Naive B cell (primary cell): ENCODE measurements at regions not wholly inside any gene's neighbourhood (a gene's known extent, or its start where the extent isn't known, plus 50 kb on each side); places are given as distances from the start of the nearest gene placed in this dataset.
A peak's percentile ranks its signal among the peaks of the same experiment; 100 is the strongest.

Source experiments
- ATAC-seq, 2 donors: fragments of 150-1000 bp; cut with Tn5 transposase; 2 replicates each; pipeline ENCODE4 v1.10.0; 2021; ENCODE audit warnings: low read depth in 2 of 2, mild to moderate bottlenecking in 2 of 2, moderate library complexity in 2 of 2
- DNase-seq: peaks from one replicate; pipeline ENCODE4 v3.0.0; 2022
- H3K27ac Mint-ChIP-seq, 6 donors: one replicate each; pipeline ENCODE4 v1.8.0; 2020 to 2022; ENCODE audit warnings: mild to moderate bottlenecking in 6 of 6, mixed read lengths in 6 of 6, moderate library complexity in 5 of 6, inconsistent platforms in 2 of 6
- H3K27me3 Mint-ChIP-seq, 3 donors: one replicate each; pipeline ENCODE4 v1.8.0; 2021 to 2022; ENCODE audit warnings: mixed read lengths in 3 of 3, mild to moderate bottlenecking in 1 of 3
- H3K36me3 Mint-ChIP-seq, 2 donors: one replicate each; pipeline ENCODE4 v1.8.0; 2020 to 2022; ENCODE audit warnings: mixed read lengths in 2 of 2, inconsistent platforms in 1 of 2, mild to moderate bottlenecking in 1 of 2
- H3K4me1 Mint-ChIP-seq, 3 donors: one replicate each; pipeline ENCODE4 v1.8.0; 2020 to 2022; ENCODE audit warnings: mixed read lengths in 3 of 3, inconsistent platforms in 1 of 3, mild to moderate bottlenecking in 1 of 3, moderate library complexity in 1 of 3
- H3K4me3 Mint-ChIP-seq, 8 donors: one replicate each; pipeline ENCODE4 v1.8.0; 2020 to 2022; ENCODE audit warnings: mild to moderate bottlenecking in 8 of 8, mixed read lengths in 8 of 8, moderate library complexity in 8 of 8, inconsistent platforms in 2 of 8
- H3K9me3 Mint-ChIP-seq, 7 donors: one replicate each; pipeline ENCODE4 v1.8.0; 2020 to 2022; ENCODE audit warnings: mixed read lengths in 7 of 7, mild to moderate bottlenecking in 5 of 7, inconsistent platforms in 2 of 7, moderate library complexity in 1 of 7

DNA sequence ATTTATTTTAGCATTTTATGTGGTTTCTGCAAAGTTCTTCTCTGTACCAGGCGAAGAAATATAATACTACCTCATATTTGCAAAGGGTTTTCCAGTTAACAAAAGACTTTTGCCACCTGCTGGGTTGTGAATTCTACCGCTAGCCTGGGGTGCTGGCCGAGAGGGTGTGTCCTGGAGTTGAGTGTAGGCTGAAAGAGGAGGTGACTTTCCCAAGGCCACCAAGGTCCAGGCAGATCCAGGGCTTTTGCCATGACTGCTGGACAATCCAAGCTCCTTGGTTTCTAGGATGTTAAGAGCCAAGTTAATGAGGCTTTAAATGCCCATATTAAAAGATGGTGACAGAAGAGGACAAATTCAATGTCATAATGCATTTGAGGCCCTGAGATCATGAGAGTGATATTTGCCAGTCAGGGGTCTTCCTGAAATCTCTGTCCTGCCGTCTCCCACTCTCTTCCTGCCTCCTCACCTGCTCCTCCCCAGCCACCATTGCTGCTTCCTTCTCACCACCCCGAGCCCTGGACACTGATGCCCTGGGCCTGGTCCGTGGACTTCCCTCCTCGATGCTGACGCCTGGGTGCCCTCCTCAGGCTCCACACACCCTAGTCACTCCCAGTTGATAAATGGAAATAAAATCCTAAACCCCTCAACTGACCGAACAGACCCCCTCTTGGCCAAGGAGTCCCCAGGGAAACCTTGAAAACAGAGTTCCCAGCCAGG, 825.6 kb downstream of the TBC1D22A start:
- Mint-ChIP-seq H3K4me3 (peak overlapping the region in 1 of 8 donors; percentile 61), H3K27ac (peak overlapping the region in 3 of 6 donors; percentile 55 to 93 (median 57)), H3K36me3 (no peaks in the 10 kb centered on the region), H3K4me1 (no peaks in the 10 kb centered on the region), H3K9me3 (peaks cover 2 to 24% (median 8%) of the 10 kb centered on the region in 7 donors), H3K27me3 (peaks cover 0 to 15% (median 9%) of the 10 kb centered on the region in 3 donors)
- no peak for DNase-seq
- ATAC-seq: no peak

DNA sequence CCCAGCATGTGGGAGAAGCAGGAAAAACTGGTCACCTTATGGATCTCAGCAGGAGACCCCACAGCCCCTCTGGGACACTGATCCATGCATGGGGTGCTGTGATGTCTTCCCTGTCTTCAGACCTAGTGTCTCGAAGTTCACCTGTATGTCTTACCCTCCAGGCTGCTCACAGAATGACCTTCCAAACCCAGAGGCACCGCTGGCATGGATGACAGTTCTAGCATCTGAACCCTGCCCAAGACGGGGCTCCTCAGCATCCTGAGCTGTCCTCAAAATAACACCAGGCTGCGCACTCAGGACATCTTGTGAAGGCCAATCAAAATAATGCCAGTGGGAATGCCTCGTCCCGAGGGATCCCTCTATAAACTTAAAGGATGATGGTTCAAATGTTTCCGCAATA, 824.9 kb downstream of the TBC1D22A start:
- Mint-ChIP-seq H3K4me1 (no peaks in the 10 kb centered on the region), H3K27ac (no peak overlapping the region), H3K27me3 (peaks cover 0 to 15% (median 9%) of the 10 kb centered on the region in 3 donors), H3K9me3 (peaks cover 2 to 26% (median 8%) of the 10 kb centered on the region in 7 donors), H3K4me3 (no peak overlapping the region), H3K36me3 (no peaks in the 10 kb centered on the region)
- DNase-seq (no peak), ATAC-seq (no peak)

DNA sequence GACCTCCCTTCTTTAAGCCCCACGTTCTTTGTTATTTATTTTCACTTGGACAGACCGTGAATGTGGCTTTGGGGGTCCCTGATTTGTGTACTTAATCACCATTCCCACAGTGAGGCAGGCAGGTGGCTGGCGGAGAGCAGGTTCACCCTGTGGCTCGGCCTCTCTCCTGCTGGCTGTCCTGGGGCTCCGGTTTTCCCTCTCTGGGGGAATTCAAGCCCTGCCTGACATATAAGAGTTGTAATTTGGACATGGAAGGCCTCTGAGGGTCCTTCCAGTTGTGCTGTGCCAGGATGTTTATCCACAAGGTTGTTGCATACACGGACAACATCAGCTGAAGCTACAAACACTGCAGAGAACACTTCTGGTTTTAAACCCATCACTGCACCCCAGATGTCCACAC, 824.5 kb downstream of the TBC1D22A start:
- DNase-seq: no peak
- H3K4me3 Mint-ChIP-seq: no peak overlapping the region
- peaks cover 2 to 27% (median 8%) of the 10 kb centered on the region in 7 donors for H3K9me3 Mint-ChIP-seq

DNA sequence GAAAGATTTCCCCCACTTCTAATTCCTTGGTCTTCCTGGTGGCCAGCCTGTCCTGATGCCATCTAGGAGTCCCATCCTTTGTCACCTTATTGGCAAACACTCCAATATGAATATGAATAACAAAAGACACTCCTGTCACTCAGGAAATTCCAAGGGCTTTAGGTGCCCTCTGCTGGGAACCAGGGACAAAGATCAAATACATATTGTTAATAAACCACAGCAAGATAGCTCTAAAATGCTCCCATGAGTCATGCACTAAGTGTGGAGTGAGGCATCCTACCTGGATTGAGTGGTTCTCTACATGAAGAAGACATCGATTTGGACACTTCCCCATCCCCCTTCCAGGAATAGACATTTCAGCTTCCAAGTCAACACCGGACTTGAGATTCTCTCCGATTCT, 823.6 kb downstream of the TBC1D22A start:
- no peak for ATAC-seq
- H3K27ac Mint-ChIP-seq: no peak overlapping the region
- H3K36me3 Mint-ChIP-seq: no peaks in the 10 kb centered on the region
- no peak overlapping the region for H3K4me3 Mint-ChIP-seq
- no peaks in the 10 kb centered on the region for H3K4me1 Mint-ChIP-seq
- H3K9me3 Mint-ChIP-seq: peaks cover 2 to 32% (median 11%) of the 10 kb centered on the region in 7 donors
- DNase-seq: no peak
- peaks cover 0 to 15% (median 9%) of the 10 kb centered on the region in 3 donors for H3K27me3 Mint-ChIP-seq

More for the DNA sequence above, 824.5 kb downstream of the TBC1D22A start:
- H3K27me3 Mint-ChIP-seq: peaks cover 0 to 15% (median 9%) of the 10 kb centered on the region in 3 donors
- H3K27ac Mint-ChIP-seq: no peak overlapping the region
- H3K36me3 Mint-ChIP-seq: no peaks in the 10 kb centered on the region
- ATAC-seq: no peak
- no peaks in the 10 kb centered on the region for H3K4me1 Mint-ChIP-seq

DNA sequence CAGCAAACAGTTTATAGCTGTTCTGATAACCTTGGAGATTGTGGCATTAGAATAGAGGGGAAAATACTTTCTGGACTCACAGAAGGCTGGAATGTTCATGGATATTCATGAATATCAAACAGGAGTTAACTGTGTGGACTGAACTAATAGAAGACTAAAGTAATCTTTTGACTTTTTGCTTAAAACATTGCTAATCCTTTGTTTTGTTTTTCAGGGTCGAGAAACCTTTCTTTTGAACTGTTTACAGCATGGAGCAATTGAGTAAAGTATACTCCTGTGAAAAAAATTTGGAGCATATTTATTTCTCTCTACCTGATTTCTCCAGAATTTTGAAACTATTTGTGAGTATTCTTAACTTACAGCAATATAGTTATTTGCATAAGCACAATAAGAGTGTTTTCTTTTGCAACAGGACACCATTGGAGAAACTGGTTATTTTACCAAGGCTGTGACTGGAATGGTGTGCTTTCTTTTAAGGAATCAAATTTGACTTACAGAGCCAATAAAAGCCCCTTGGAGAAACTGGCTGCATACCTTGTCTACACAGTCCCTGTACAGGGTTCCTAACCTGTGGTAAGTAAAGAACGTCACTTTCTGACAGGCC, 821.6 kb downstream of the TBC1D22A start:
- Mint-ChIP-seq H3K9me3 (peaks cover 2 to 32% (median 11%) of the 10 kb centered on the region in 7 donors), H3K4me1 (no peaks in the 10 kb centered on the region), H3K36me3 (no peaks in the 10 kb centered on the region), H3K4me3 (no peak overlapping the region), H3K27me3 (peaks cover 0 to 7% (median 0%) of the 10 kb centered on the region in 3 donors), H3K27ac (peak overlapping the region in 1 of 6 donors; percentile 21)
- ATAC-seq: no peak
- DNase-seq: no peak

DNA sequence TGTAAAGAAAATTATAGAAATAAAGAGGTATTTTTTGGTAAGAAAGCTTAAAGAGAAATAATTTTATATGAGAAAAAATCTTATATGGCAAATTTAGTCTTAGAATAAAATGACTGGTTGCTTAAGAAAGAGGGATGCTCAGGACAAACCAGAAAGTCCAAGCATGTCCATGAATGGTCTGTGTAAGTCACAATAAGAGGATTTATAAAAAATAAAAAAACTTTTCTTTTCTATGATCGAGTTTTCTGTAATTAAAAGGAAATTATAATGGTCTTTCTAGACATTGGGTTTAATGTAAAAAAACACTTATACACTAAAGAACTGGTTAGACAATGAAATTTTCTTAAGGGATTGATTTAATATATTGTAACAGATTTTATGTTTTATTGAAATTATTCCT, 819.6 kb downstream of the TBC1D22A start:
- no peak overlapping the region for H3K4me3 Mint-ChIP-seq
- peaks cover 0 to 6% (median 1%) of the 10 kb centered on the region in 3 donors for H3K27me3 Mint-ChIP-seq
- DNase-seq (no peak), ATAC-seq (no peak)
- H3K4me1 Mint-ChIP-seq: no peaks in the 10 kb centered on the region
- H3K9me3 Mint-ChIP-seq: peaks cover 2 to 32% (median 11%) of the 10 kb centered on the region in 7 donors
- H3K27ac Mint-ChIP-seq: no peak overlapping the region
- no peaks in the 10 kb centered on the region for H3K36me3 Mint-ChIP-seq

DNA sequence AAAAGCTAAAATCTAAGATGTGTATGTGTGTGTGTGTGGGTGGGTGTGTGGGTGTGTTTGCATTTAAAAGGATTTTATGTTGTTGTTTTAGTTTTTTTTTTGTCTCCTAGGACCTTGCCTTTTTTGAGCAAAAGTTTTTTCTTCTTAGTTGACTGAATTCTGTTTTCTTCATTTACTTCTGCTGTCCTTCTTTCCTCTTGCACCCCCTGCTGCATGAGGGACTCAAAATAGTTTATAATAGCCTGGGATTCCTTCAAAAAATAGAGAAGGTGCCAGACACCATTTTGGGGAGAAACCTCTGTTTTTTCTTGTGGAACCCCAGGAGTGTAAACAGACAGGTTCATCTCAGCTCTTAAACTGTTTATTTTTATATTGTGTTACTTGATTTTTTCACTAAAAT, 817.7 kb downstream of the TBC1D22A start:
- peaks cover 1 to 26% (median 11%) of the 10 kb centered on the region in 7 donors for H3K9me3 Mint-ChIP-seq
- no peaks in the 10 kb centered on the region for H3K4me1 Mint-ChIP-seq
- ATAC-seq (no peak), DNase-seq (no peak)
- no peak overlapping the region for H3K27ac Mint-ChIP-seq
- no peaks in the 10 kb centered on the region for H3K36me3 Mint-ChIP-seq
- peaks cover 10 to 13% (median 12%) of the 10 kb centered on the region in 3 donors for H3K27me3 Mint-ChIP-seq
- no peak overlapping the region for H3K4me3 Mint-ChIP-seq

DNA sequence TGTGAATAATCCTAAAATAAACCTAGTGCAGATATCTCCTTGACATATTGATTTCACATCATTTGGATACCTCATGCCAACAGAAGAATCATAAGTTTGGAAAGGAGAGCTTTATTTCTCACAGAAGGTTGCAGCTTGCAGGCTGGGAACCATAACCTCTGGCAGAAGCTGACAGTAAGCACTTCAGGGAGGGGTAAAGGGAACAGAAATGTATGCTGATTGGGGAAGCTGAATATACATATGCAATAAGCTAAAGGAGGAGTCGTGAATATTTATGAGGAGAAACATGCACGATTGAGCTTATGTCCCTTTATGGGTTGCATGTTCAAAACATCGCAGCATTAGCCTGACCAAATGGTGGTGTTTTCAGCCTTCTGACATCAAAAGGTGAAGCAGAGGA, 814.5 kb downstream of the TBC1D22A start:
- Mint-ChIP-seq H3K27ac (no peak overlapping the region), H3K36me3 (no peaks in the 10 kb centered on the region), H3K27me3 (peaks cover 17 to 23% (median 19%) of the 10 kb centered on the region in 3 donors), H3K9me3 (peaks cover 0 to 5% (median 2%) of the 10 kb centered on the region in 7 donors), H3K4me1 (no peaks in the 10 kb centered on the region), H3K4me3 (no peak overlapping the region)
- ATAC-seq (no peak), DNase-seq (no peak)

DNA sequence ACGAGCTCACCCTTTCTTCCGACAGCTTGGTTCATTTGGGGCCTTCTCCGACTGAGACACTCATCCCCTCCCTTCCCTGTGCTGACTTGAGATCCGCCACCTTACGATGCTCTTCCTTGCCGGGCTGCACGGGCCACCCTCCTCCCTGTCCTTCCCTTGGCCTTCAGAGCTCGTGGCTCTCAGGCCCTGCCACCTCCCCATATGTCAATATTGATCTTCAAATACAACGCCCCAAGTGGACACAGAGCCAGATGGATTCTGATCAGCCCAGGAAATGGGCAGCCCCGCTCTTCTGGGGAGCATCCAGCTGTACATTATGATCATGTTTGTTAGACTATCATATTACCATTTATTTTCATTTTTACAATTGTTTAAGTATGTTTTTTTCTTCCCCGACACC, 812.8 kb downstream of the TBC1D22A start:
- Mint-ChIP-seq H3K9me3 (peaks cover 0 to 4% (median 0%) of the 10 kb centered on the region in 7 donors), H3K27ac (no peak overlapping the region), H3K4me3 (no peak overlapping the region), H3K36me3 (no peaks in the 10 kb centered on the region), H3K27me3 (peaks cover 17 to 24% (median 23%) of the 10 kb centered on the region in 3 donors), H3K4me1 (peaks cover 0 to 3% (median 0%) of the 10 kb centered on the region in 3 donors)
- DNase-seq (no peak), ATAC-seq (no peak)

DNA sequence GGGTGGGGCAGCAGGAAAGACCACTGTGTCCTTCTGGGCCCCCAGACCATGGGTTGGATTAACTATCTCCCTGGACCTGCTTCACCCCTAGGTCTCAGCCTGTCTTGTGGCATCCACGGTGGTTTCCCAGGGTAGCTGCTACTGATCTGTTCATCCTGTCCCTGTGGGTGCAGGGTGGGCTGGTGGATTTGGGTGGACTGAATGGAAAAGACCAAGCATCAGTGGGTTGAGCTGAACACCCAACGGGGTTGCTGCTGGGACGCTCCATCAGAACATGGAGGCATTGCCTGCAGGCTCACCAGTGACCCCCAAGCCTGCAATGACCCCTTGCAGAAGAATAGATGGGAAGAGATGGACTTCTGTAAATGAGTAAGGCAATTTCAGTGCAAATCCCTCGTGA, 812.1 kb downstream of the TBC1D22A start:
- no peak overlapping the region for H3K27ac Mint-ChIP-seq
- no peak for ATAC-seq
- no peak for DNase-seq
- peaks cover 0 to 4% (median 0%) of the 10 kb centered on the region in 7 donors for H3K9me3 Mint-ChIP-seq
- no peaks in the 10 kb centered on the region for H3K36me3 Mint-ChIP-seq
- H3K4me3 Mint-ChIP-seq: no peak overlapping the region
- H3K27me3 Mint-ChIP-seq: peaks cover 17 to 25% (median 23%) of the 10 kb centered on the region in 3 donors
- peaks cover 0 to 3% (median 0%) of the 10 kb centered on the region in 3 donors for H3K4me1 Mint-ChIP-seq

DNA sequence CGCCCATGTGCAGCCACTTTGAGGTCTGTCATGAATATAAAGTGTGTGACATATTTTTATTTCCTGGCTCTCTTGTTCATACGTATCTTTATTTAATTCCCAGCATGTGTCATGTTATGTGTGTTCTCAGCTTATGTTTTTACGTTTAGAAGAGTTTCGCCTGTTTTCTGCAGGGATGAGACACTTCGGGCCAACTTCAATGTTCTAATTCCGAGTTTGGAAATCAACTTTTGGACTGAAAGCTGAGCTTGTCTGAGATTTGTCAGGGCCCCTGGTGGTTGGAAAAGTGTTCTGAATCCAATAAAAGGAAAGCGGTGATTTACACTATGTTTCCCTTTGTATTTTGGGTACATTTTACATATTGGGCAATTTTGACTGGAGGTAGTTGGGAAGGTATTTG, 810.7 kb downstream of the TBC1D22A start:
- no peak for DNase-seq
- no peak overlapping the region for H3K4me3 Mint-ChIP-seq
- H3K9me3 Mint-ChIP-seq: peaks cover 0 to 4% (median 0%) of the 10 kb centered on the region in 7 donors
- no peak overlapping the region for H3K27ac Mint-ChIP-seq
- peaks cover 17 to 29% (median 25%) of the 10 kb centered on the region in 3 donors for H3K27me3 Mint-ChIP-seq
- no peak for ATAC-seq
- H3K36me3 Mint-ChIP-seq: no peaks in the 10 kb centered on the region
- peaks cover 0 to 3% (median 0%) of the 10 kb centered on the region in 3 donors for H3K4me1 Mint-ChIP-seq

DNA sequence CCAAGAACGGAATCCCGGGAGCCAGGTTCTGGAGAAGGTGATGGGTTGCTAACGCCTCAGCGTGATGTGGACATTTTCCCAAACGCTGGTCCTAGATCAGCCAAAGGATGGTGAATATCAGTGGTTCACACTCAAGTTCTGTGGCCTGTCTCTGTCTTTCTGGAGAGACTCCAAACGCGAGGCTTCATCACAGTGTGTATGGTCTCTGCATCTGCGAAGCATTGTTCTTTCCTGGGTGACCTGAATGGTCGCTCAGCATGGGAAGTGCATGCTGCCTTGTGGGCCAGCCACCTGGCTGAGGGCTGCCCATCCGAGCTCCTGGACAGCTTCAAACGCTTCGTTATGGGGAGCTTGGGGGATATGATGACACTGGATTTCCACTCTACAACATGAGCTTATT, 810.0 kb downstream of the TBC1D22A start:
- H3K36me3 Mint-ChIP-seq: no peaks in the 10 kb centered on the region
- H3K9me3 Mint-ChIP-seq: peaks cover 0 to 4% (median 0%) of the 10 kb centered on the region in 7 donors
- peaks cover 0 to 3% (median 0%) of the 10 kb centered on the region in 3 donors for H3K4me1 Mint-ChIP-seq
- H3K27ac Mint-ChIP-seq: no peak overlapping the region
- peaks cover 14 to 29% (median 25%) of the 10 kb centered on the region in 3 donors for H3K27me3 Mint-ChIP-seq
- no peak overlapping the region for H3K4me3 Mint-ChIP-seq
- ATAC-seq: no peak
- no peak for DNase-seq

DNA sequence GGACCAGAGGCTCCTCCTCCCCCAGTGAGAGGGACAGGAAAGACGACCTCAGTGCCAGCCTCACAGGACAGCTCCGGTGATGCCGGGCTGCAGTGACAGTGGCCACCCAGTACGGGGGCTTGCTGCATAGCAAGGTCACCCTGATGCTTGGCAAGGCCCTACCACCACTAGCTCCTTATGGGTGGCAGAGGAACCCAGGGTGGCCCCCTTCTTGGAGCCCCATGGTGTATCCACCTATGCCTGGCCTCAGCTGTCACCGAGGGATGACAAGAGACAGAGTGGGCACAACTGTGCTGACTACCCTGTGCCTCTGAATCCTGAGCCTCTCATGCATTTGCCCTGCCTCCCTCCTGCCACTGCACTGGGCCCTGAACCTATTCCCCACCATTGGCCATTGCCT, 809.2 kb downstream of the TBC1D22A start:
- DNase-seq: no peak
- peaks cover 0 to 3% (median 0%) of the 10 kb centered on the region in 3 donors for H3K4me1 Mint-ChIP-seq

DNA sequence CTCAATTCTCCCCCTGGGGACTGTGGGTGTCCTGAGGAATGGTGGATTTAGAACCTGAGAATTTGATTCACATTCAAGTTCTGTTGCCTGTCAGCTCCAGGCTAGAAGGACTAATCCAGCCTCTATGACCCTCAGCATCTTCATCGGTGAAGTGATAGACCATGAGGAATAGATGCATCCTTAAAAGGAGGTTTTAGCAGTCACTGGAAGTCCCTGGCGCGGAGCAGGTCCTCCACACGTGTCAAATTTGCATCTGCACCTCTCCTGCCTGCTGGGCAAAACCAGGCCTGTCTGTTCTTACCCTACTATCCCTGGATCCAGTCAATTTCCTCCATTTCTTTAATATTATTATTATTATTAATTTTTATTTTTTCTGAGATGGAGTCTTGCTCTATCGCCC, 808.4 kb downstream of the TBC1D22A start:
- Mint-ChIP-seq H3K36me3 (no peaks in the 10 kb centered on the region), H3K4me3 (no peak overlapping the region), H3K27me3 (peaks cover 4 to 23% (median 22%) of the 10 kb centered on the region in 3 donors), H3K4me1 (peaks cover 0 to 3% (median 0%) of the 10 kb centered on the region in 3 donors), H3K9me3 (peaks cover 0 to 4% (median 0%) of the 10 kb centered on the region in 7 donors), H3K27ac (no peak overlapping the region)
- ATAC-seq: no peak
- no peak for DNase-seq

More for the DNA sequence above, 809.2 kb downstream of the TBC1D22A start:
- no peak for ATAC-seq
- Mint-ChIP-seq H3K36me3 (no peaks in the 10 kb centered on the region), H3K9me3 (peaks cover 0 to 4% (median 0%) of the 10 kb centered on the region in 7 donors), H3K27ac (no peak overlapping the region), H3K27me3 (peaks cover 7 to 25% (median 23%) of the 10 kb centered on the region in 3 donors), H3K4me3 (no peak overlapping the region)
